ENCODE measurements at regions not wholly inside any gene's neighbourhood (a gene's known extent, or its start where the extent isn't known, plus 50 kb on each side); places are given as distances from the start of the nearest gene placed in this dataset.

DNA sequence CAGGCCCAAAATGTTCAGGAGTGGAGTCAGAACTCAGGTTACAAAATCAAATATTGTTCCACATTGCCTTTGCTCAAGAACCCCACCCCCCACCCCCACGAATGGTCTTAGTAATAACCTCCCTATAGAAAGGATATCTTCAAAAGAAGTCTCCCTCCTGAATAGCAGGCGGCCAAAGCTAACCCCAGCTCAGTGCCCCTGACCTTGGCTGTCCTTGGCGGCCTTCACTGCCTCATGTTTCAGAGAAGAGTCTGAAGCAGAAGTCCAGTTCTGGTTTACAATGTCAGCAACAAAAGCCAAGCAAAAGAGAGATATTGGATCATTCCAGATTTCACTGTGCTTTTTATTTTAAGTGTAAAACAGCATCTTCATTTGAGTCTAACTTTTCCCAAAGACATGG lies 476.5 kb upstream of the NRP1 start:
- H3K27me3 ChIP-seq, result no peaks in the 10 kb centered on the region
- no peak overlapping the region for H3K27ac ChIP-seq
- H3K4me1 ChIP-seq, result no peaks in the 10 kb centered on the region
- no peak overlapping the region for H3K4me3 ChIP-seq
- TF ChIP-seq POLR2A (IDR thresholded peaks at IDR 0.05), result no peak
- TF ChIP-seq, protein P1, sequence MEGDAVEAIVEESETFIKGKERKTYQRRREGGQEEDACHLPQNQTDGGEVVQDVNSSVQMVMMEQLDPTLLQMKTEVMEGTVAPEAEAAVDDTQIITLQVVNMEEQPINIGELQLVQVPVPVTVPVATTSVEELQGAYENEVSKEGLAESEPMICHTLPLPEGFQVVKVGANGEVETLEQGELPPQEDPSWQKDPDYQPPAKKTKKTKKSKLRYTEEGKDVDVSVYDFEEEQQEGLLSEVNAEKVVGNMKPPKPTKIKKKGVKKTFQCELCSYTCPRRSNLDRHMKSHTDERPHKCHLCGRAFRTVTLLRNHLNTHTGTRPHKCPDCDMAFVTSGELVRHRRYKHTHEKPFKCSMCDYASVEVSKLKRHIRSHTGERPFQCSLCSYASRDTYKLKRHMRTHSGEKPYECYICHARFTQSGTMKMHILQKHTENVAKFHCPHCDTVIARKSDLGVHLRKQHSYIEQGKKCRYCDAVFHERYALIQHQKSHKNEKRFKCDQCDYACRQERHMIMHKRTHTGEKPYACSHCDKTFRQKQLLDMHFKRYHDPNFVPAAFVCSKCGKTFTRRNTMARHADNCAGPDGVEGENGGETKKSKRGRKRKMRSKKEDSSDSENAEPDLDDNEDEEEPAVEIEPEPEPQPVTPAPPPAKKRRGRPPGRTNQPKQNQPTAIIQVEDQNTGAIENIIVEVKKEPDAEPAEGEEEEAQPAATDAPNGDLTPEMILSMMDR (IDR thresholded peaks at IDR 0.05), result no peak
- intact Hi-C loops (cut with DNase I), result no loop called here
- DNase-seq, result no peak
- H3K36me3 ChIP-seq, result no peaks in the 10 kb centered on the region
- WGBS, 2 donors, result 85 to 100% methylated on average over 2 to 3 of the region's 3 CpGs
- no peaks in the 10 kb centered on the region for H3K9me3 ChIP-seq

DNA sequence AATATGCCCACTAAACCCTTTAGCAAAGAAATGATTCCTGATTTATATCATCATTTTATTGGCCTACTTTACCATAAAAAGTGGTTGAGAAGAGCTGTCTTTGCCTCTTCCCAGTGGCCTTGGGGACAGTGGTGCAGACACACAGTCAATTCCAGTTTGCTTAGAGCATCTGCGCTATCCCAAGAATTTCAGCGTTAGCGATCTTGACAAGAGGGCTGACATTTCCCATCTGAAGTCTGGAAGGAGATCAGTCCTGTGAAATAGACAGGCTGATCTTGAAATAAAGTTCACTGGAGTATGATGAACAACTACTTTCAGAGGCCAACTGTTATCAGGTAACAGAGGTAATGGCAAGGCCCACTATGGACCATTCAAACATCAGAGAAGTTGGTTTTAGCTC lies 475.3 kb upstream of the NRP1 start:
- no peak overlapping the region for H3K27ac ChIP-seq
- no peak overlapping the region for H3K4me3 ChIP-seq
- DNase-seq, result no peak
- H3K27me3 ChIP-seq, result no peaks in the 10 kb centered on the region
- TF ChIP-seq, protein P1 (IDR thresholded peaks at IDR 0.05), result no peak
- no peak for TF ChIP-seq POLR2A (IDR thresholded peaks at IDR 0.05)
- H3K9me3 ChIP-seq, result no peaks in the 10 kb centered on the region
- WGBS, 2 donors, result 87 to 95% methylated on average over 3 of the region's 3 CpGs
- intact Hi-C loops (cut with DNase I), result no loop called here
- no peaks in the 10 kb centered on the region for H3K36me3 ChIP-seq
- H3K4me1 ChIP-seq, result no peaks in the 10 kb centered on the region

DNA sequence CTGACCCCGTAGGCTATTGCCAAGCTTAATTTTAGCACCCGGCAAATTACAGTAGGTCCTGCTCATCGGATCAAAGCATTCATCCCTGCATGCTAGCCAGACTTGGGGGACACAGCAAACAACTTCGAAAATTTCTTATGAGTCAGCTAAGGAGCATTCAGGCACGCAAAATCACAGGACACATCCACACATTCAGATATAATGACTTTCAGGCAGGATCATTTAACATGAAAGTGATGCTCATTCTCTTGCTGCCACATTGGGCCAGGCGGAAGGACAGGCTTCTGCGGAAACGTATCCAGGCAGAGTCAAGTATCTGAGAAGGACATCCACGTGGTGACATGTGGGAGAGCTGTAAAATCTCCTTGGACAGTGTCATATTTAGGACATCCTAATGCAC lies 474.0 kb upstream of the NRP1 start:
- intact Hi-C loops (cut with DNase I), result no loop called here
- Histone ChIP-seq H3K4me3 (no peak overlapping the region), H3K27ac (no peak overlapping the region), H3K4me1 (no peaks in the 10 kb centered on the region), H3K36me3 (no peaks in the 10 kb centered on the region), H3K9me3 (no peaks in the 10 kb centered on the region), H3K27me3 (no peaks in the 10 kb centered on the region)
- 75 to 82% methylated on average over 8 of the region's 9 CpGs for WGBS, 2 donors
- TF ChIP-seq, protein P1 (IDR thresholded peaks at IDR 0.05), result no peak
- no peak for TF ChIP-seq POLR2A (IDR thresholded peaks at IDR 0.05)
- no peak for DNase-seq

DNA sequence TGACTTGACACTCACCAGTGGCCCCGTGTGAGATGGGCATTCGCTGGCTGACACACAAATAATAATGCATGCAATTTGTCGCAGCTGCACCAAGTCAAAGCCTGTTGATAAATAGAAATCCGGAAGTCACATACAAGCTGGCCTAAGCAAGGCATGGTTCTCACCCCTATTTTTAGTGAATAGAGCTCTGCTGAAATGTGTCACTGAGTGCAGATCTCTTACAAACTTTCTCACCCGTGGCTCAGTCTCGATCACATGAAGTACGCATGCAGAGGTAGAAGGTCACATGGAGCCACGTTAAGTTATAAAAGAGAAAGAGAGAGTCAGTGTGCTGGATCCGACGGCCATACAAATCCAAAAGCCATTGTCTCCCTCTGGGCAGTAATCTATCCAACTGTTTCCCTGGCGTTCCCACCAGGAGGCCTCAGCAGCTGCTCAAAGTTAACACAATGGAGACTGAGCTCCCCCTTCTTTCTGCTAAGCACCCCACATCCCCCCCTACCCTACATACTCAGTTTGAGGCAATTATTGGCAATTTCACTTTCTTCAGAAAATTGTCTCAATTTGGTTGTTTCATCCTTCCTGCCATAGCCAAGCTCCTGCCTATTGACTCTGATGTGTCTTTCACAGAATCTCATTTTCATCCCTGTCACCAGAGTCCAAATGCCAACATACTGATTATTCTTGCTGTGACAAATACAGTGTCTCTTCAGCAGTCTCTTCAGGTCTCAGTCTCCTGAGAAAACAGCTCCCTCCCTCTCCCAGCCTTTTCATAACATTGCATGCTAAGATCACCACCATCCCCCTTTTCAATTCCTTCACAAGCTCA lies 473.3 kb upstream of the NRP1 start:
- no peak for DNase-seq
- intact Hi-C loops (cut with DNase I), result no loop called here
- 79 to 87% methylated on average over 9 to 11 of the region's 11 CpGs for WGBS, 2 donors
- Histone ChIP-seq H3K4me1 (no peaks in the 10 kb centered on the region), H3K4me3 (no peak overlapping the region), H3K27me3 (no peaks in the 10 kb centered on the region), H3K9me3 (no peaks in the 10 kb centered on the region), H3K36me3 (no peaks in the 10 kb centered on the region), H3K27ac (no peak overlapping the region)
- TF ChIP-seq, protein P1 (IDR thresholded peaks at IDR 0.05), result no peak
- no peak for TF ChIP-seq POLR2A (IDR thresholded peaks at IDR 0.05)

DNA sequence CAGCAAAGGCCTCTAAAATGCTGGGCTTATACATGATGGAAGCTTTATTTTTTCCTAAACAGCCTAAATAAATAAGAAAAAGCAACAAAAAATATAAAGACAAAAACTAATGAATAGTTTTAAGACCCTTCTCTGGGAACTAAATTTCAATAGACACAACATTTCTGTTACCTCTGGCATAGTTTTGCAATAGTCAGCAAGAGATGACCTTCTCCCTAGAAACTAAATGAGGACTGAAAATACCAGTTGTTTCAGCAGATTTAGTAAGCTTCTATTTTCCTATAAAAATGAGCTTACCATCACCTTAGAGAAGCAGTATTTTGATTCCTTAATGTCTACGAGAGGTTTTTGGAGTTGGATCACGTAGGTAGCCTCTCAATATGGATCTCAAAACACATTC lies 471.4 kb upstream of the NRP1 start:
- WGBS, 2 donors, result 75 to 95% methylated on average over 2 of the region's 2 CpGs
- H3K36me3 ChIP-seq, result no peaks in the 10 kb centered on the region
- H3K4me3 ChIP-seq, result no peak overlapping the region
- TF ChIP-seq POLR2A (IDR thresholded peaks at IDR 0.05), result no peak
- TF ChIP-seq, protein P1 (IDR thresholded peaks at IDR 0.05), result no peak
- intact Hi-C loops (cut with DNase I), result no loop called here
- no peak for DNase-seq
- no peaks in the 10 kb centered on the region for H3K4me1 ChIP-seq
- H3K9me3 ChIP-seq, result no peaks in the 10 kb centered on the region
- H3K27ac ChIP-seq, result no peak overlapping the region
- H3K27me3 ChIP-seq, result no peaks in the 10 kb centered on the region
